ENCODE measurements at regions not wholly inside any gene's neighbourhood (a gene's known extent, or its start where the extent isn't known, plus 50 kb on each side); places are given as distances from the start of the nearest gene placed in this dataset.

- TF ChIP-seq MLXIP (CRISPR knock-in tag; IDR thresholded peaks at IDR 0.05; ENCODE audit: borderline replicate concordance) = no peak
- TF ChIP-seq ZNF761 (CRISPR knock-in tag; conservative IDR thresholded peaks at IDR 0.05) = no peak
- no peak for TF ChIP-seq SALL2 (CRISPR knock-in tag; IDR thresholded peaks at IDR 0.05)
Measured at GRCh38 chr4:160038615-160039014, 935.7 kb downstream of the RAPGEF2 start (continued).

- Histone ChIP-seq H3K79me2 (ENCODE audit: insufficient read depth, low read length) (no peaks in the 10 kb centered on the region), H3K27ac (ENCODE audit: extremely low read length, insufficient read depth, low read length) (no peak overlapping the region), H3K4me2 (ENCODE audit: low read depth, low read length) (no peak overlapping the region), H4K20me1 (ENCODE audit: insufficient read depth, low read length) (no peaks in the 10 kb centered on the region), H3K4me3 (replicated peaks in 1 of 3; ENCODE audit: insufficient read depth in 1 of 3, low read depth in 2 of 3, low read length in 3 of 3) (no peak overlapping the region), H3K9me3 (ENCODE audit: low read length) (peaks cover 19% of the 10 kb centered on the region), H3K9ac (ENCODE audit: insufficient read depth, low read depth, low read length) (no peak overlapping the region), H3K36me3 (replicated peaks in 1 of 2; ENCODE audit: control insufficient read depth in 1 of 2, insufficient read depth in 2 of 2, low read length in 2 of 2) (no peaks in the 10 kb centered on the region), H3K27me3 (ENCODE audit: control insufficient read depth in 1 of 2, insufficient read depth in 2 of 2, low read length in 2 of 2) (no peaks in the 10 kb centered on the region; a peak in 1 of 5 replicates), H2AFZ (ENCODE audit: low read length) (no peak overlapping the region), H3K4me1 (ENCODE audit: insufficient read depth, low read length) (no peaks in the 10 kb centered on the region)
- POLR2A ChIA-PET = no interaction called here
- CTCF ChIA-PET (ENCODE audit: low intra/inter-chr PET ratio, low total read pairs) = no interaction called here
- intact Hi-C loops (cut with micrococcal nuclease; ENCODE audit: unreplicated experiment) = no loop called here
- no peak for DNase-seq (ENCODE audit: low spot score)
- no peak for TF ChIP-seq ZBTB25 (CRISPR knock-in tag; IDR thresholded peaks at IDR 0.05)
- TF ChIP-seq RARA (CRISPR knock-in tag; IDR thresholded peaks at IDR 0.05) = no peak
- TF ChIP-seq NBN (conservative IDR thresholded peaks at IDR 0.05) = no peak
- no peak for TF ChIP-seq RCOR2 (CRISPR knock-in tag; IDR thresholded peaks at IDR 0.05)
- TF ChIP-seq ZNF432 (CRISPR knock-in tag; IDR thresholded peaks at IDR 0.05; ENCODE audit: borderline replicate concordance) = no peak
- no peak for TF ChIP-seq ZFP37 (CRISPR knock-in tag; IDR thresholded peaks at IDR 0.05; ENCODE audit: borderline replicate concordance)
- TF ChIP-seq RERE (CRISPR knock-in tag; IDR thresholded peaks at IDR 0.05; ENCODE audit: low read depth) = no peak
- no peak for ATAC-seq
- in situ Hi-C loops (cut with HindIII; ENCODE audit: extremely low pct_ligation_motif_present, low pct_unique_long_range_greater_than_20kb) = no loop called here
- BruUV-seq (replicated peaks) = no TSS peak
- FAIRE-seq = no peak
- WGBS (ENCODE audit: low lambda C conversion rate) = 0% methylated on average over 2 of the region's 2 CpGs
Measured at GRCh38 chr4:160044693-160045092, 941.8 kb downstream of the RAPGEF2 start.
